AG04450 (cell line): ENCODE measurements at regions not wholly inside any gene's neighbourhood (a gene's known extent, or its start where the extent isn't known, plus 50 kb on each side); places are given as distances from the start of the nearest gene placed in this dataset.

Source experiments
- CTCF ChIA-PET: fragments of 300-600, 350-600 bp; formaldehyde crosslinking; extraction: SDS; loops from one replicate; lab custom pipeline; 2022; ENCODE audit warnings: antibody characterized with exemption, inconsistent platforms; lab: Charles Lee
- POLR2A ChIA-PET: fragments of 350-600 bp; formaldehyde crosslinking; extraction: SDS; loops from one replicate; lab custom pipeline; 2021; ENCODE audit warnings: antibody characterized with exemption, inconsistent platforms; lab: Yijun Ruan, JAX
- DNase-seq: peaks from one replicate; pipeline ENCODE4 v3.0.0-alpha.2; 2011; ENCODE audit warnings: low read depth, low spot score
- H3K27ac ChIP-seq: one replicate; pipeline ENCODE4 v1.5.1; 2012; ENCODE audit warnings: low read depth, low read length, control low read depth
- H3K27me3 ChIP-seq: one replicate; pipeline ENCODE4 v1.6.0; 2012; ENCODE audit warnings: low read length; ENCODE audit not compliant: control insufficient read depth, insufficient read depth
- H3K4me3 ChIP-seq: 2 replicates; pipeline ENCODE4 v1.5.1; 2011; ENCODE audit warnings: mild to moderate bottlenecking, low read depth, low read length, control low read depth
- H3K9me3 ChIP-seq: 2 replicates; pipeline ENCODE4 v1.5.1; 2012; ENCODE audit warnings: low read length; ENCODE audit not compliant: control insufficient read depth, insufficient read depth
- CTCF ChIP-seq: IDR thresholded peaks from 2 replicates; pipeline ENCODE4 v1.5.1; 2011; ENCODE audit warnings: low read depth, low read length, control low read depth, inconsistent platforms

GRCh38 chr15:87744815-87745214, 511.7 kb downstream of the NTRK3 start:
- H3K4me3 ChIP-seq, result no peak overlapping the region
- no peak for TF ChIP-seq CTCF
- ChIA-PET CTCF (no interaction called here), POLR2A (no interaction called here)
- no peak for DNase-seq
- H3K27ac ChIP-seq, result no peak overlapping the region
- no peaks in the 10 kb centered on the region for H3K27me3 ChIP-seq
- no peaks in the 10 kb centered on the region for H3K9me3 ChIP-seq

- DNase-seq, result no peak
- no peak for TF ChIP-seq CTCF
- Histone ChIP-seq H3K27me3 (no peaks in the 10 kb centered on the region), H3K4me3 (no peak overlapping the region), H3K27ac (no peak overlapping the region), H3K9me3 (no peaks in the 10 kb centered on the region)
- CTCF ChIA-PET, result no interaction called here
- POLR2A ChIA-PET, result no interaction called here
These were observed 513.0 kb downstream of the NTRK3 start for GRCh38 chr15:87743562-87743961.

- Histone ChIP-seq H3K9me3 (no peaks in the 10 kb centered on the region), H3K27ac (no peak overlapping the region), H3K4me3 (no peak overlapping the region), H3K27me3 (no peaks in the 10 kb centered on the region)
- no peak for TF ChIP-seq CTCF
- ChIA-PET POLR2A (no interaction called here), CTCF (no interaction called here)
- DNase-seq, result no peak
These were observed 515.2 kb downstream of the NTRK3 start for GRCh38 chr15:87741350-87741749.

- POLR2A ChIA-PET, result no interaction called here
- no peak overlapping the region for H3K27ac ChIP-seq
These were observed 515.7 kb downstream of the NTRK3 start for GRCh38 chr15:87740655-87741344.

More at GRCh38 chr15:87740655-87741344, 515.7 kb downstream of the NTRK3 start:
- Histone ChIP-seq H3K27me3 (no peaks in the 10 kb centered on the region), H3K4me3 (no peak overlapping the region), H3K9me3 (no peaks in the 10 kb centered on the region)
- CTCF ChIA-PET, result no interaction called here
- DNase-seq, result no peak
- no peak for TF ChIP-seq CTCF
